HG03442 (cell line): ENCODE measurements at regions not wholly inside any gene's neighbourhood (a gene's known extent, or its start where the extent isn't known, plus 50 kb on each side); places are given as distances from the start of the nearest gene placed in this dataset.
"Not testable (repeated sequence)": the region's sequence is repeated elsewhere in the genome, so short reads cannot be mapped to it uniquely, and the experiment has no call there.

Experiments used
- ATAC-seq: cut with Tn5 transposase; IDR thresholded peaks from one replicate; pipeline ENCODE4 v1.9.1; 2021; ENCODE audit warnings: mild to moderate bottlenecking, moderate library complexity; ENCODE audit not compliant: unreplicated experiment

DNA sequence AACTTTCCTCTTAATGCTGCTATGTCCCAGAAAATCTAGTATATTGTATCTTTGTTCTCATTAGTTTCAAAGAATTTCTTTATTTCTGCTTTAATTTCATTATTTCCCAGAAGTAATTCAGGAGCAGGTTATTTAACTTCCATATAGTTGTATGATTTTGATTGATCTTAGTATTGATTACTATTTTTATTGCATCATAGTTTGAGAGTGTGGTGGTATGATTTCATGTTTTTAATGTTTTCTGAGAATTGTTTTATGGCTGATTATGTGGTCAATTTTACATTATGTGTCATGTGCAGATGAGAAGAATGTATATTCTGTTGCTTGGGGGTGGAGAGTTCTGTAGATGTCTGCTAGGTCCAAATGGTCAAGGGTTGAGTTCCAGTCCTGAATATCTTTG lies 425.6 kb upstream of the RORB start:
- no peak for ATAC-seq

DNA sequence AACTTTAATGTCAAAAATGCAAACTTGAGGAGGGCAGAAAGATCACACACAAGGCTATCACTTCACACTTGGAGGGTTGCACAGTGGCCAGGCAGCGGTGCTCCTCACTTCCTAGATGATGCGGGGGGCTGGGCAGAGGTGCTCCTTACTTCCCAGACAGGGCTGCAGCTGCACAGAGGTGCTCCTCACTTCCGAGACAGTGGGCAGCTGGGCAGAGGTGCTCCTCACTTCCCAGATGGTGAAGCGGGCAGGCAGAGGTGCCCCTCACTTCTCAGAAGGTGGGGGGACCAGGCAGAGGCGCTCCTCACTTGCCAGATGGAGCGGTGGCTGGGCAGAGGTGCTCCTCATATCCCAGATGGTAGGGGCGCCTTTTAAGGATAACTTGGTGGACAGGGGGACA lies 423.2 kb upstream of the RORB start:
- no peak for ATAC-seq

DNA sequence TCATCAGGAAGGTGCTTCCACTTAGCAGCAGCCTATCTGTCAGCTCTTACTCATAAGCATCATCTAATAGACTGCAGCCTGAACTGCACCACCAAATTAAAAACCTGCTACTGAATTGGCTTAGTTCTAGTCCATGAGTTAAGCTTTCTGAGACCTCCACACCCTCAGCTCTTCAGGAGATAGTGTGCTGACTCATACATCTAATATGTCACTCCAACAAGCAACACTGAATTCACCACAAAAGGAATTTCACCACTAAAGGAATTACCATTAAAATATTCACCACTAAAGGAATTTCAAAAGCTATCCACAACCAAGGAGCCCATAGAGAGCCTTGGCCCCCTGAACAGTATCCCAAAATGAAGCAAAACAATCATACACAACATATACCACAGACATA lies 418.5 kb upstream of the RORB start:
- ATAC-seq: no peak

DNA sequence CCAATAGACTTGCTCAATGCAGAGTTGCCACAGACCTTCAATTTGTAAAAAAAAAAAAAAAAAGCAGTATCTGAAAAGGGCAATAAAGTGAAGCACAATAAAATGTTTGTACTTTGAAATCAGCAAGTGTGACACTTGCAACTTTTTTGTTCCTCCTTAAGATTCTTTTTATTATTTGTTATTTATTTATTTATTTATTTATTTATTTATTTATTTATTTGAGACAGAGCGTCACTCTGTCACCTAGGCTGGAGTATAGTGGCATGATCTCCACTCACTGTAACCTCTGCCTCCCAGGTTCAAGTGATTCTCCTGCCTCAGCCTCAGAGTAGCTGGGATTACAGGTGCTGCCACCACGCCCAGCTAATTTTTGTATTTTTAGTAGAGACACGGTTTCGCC lies 416.5 kb upstream of the RORB start:
- not testable (repeated sequence) for ATAC-seq

DNA sequence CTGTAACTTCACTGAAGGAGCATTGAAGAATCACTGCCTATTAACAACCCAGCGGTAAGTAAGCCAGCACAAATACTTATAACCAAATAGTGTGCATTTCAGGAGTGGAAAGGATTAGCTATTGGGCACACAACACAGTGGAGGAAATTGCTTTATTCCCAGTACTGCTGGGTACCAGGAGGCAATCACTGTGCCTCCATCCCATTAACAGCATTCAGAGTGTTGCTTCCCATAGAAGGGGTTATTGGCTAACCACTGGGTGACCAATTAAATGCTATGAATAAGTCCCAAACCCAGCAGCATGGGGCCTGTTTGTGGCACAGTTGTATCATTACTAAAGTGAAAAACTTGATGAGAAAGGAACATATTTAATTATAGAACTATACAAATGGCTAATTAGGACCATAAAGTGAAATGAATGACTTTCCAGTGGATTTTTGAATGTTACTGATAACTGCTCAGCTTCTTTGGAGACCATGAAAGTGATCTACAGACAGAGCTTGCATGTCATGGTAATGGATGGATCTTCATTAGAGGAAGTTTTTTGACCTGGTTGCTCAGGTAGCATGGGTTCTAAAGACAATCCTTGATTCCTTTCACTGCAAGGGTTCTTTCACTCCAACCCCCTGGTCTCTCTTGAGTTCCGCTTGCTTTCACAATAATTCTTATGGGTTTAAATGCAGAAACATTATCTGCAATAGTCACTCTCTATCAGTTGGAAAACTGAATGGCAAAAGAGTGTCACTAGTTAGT lies 413.3 kb upstream of the RORB start:
- no peak for ATAC-seq

DNA sequence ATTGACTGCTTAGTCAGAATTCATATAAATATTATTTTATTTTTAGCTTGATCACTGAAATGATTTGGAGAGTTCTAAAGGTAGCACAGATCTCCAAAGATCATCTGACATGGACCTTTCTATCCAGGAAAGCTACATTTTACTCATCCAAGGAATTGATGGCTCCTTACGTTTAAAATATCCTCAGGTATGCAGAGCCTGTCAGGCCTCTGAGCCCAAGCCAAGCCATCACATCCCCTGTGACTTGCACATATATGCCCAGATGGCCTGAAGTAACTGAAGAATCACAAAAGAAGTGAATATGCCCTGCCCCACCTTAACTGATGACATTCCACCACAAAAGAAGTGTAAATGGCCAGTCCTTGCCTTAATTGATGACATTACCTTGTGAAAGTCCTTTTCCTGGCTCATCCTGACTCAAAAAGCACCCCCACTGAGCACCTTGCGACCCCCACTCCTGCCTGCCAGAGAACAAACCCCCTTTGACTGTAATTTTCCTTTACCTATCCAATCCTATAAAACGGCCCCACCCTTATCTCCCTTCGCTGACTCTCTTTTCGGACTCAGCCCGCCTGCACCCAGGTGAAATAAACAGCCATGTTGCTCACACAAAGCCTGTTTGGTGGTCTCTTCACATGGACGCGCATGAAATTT lies 411.6 kb upstream of the RORB start:
- not testable (repeated sequence) for ATAC-seq

DNA sequence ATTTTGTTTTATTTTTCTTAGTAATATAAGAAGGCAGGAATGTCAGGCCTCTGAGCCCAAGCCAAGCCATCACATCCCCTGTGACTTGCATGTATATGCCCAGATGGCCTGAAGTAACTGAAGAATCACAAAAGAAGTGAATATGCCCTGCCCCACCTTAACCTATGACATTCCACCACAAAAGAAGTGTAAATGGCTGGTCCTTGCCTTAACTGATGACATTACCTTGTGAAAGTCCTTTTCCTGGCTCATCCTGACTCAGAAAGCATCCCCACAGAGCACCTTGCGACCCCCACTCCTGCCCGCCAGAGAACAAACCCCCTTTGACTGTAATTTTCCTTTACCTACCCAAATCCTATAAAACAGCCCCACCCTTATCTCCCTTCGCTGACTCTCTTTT lies 406.2 kb upstream of the RORB start:
- ATAC-seq: not testable (repeated sequence)

DNA sequence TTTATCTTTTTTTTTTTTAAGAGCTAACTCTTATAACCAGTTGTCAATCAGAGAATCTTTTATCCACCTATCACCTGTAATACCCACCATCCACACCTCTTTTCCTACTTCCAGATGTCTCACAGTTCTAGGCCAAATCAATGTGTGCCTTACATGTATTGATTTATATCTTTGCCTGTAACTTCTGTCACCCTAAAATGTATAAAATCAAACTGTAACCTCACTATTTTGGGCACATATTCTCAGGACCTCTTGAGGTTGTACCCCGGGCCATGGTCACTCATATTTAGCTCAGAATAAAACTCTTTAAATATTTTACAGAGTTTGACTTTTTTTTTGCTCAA lies 404.7 kb upstream of the RORB start:
- ATAC-seq: no peak

DNA sequence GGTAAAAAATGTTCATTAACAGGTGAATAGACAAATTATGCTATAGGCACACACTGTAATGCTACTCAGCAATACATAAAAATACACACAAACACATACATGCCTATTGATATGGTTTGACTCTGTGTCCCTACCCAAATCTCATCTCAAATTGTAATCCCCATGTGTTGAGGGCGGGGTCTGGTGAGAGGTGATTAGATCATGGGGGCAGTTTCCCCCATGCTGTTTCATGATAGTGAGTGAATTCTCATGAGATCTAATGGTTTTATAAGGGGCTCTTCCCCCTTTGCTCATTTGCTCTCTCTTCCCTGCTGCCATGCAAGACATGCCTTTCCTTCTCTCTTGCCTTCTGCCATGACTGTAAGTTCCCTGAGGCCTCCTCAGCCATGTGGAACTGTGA lies 403.1 kb upstream of the RORB start:
- not testable (repeated sequence) for ATAC-seq

DNA sequence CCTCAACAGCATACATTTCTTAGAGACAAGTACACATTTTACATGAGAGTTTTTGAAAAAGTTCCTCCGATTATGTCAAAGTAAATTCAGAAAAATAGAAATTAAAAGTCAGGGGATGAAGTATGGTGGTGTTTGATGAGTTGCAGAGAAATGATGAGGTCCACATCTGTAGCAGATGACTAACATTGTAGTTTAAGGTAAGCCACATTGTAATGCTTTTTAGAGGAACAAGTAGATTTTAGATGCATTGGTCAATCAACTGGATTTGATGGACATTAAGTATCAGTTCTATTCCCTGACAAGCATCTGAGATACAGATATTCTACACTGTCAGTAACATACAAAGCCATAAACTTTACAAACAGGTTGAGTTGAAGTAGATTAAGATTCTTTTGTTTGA lies 402.4 kb upstream of the RORB start:
- no peak for ATAC-seq

DNA sequence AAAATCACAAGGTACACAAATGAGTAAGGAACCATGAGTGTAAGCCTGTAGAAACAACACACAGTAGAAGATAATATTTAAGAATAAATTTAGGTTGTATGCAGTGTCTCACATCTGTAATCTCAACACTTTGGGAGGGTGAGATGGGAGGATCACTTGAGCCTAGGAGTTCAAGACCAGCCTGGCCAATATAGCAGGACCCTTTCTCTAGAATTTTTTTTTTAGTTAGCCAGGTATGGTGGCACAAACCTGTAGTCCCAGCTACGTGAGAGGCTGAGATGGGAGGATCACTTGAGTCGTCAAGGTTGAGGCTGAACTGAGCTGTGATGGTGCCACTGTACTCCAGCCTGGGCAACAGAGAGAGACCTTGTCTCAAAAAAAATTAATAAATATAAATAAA lies 401.2 kb upstream of the RORB start:
- no peak for ATAC-seq

DNA sequence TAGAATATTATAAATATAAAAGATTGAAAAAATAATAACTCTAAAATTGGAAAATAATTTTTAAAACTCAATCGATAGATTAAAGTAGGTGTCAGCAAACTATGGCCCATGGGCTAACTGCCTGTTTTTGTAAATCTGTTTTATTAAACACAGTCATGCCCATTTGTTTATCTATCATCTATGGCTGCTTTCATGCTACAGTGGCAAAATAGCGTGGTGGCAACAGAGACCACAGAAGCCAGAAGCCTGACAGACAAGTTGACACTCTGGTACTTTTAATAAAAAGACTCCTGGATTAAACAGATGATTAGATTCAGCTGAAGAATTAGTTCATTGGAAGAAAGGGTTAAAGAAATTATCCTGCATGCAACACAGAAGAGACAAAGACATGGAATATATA lies 400.7 kb upstream of the RORB start:
- ATAC-seq: no peak

DNA sequence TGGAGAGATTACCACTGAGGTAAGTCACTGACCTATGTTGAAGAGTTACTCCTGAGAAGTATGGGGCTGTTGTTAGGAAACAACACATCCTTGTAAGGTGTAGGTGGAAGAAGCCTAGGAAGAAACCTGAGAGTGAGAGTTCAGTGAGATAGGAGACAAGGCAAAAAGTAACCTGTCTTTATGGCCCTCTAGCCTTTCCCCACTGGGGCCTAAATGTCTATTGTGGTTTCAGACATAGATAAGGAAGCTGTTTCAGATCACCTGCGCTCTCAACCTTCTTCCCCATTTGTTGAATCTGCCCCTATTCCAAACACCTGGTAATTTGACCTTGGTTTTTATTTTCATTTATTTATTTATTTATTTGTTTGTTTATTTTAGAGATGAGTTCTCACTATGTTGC lies 397.1 kb upstream of the RORB start:
- ATAC-seq: no peak

DNA sequence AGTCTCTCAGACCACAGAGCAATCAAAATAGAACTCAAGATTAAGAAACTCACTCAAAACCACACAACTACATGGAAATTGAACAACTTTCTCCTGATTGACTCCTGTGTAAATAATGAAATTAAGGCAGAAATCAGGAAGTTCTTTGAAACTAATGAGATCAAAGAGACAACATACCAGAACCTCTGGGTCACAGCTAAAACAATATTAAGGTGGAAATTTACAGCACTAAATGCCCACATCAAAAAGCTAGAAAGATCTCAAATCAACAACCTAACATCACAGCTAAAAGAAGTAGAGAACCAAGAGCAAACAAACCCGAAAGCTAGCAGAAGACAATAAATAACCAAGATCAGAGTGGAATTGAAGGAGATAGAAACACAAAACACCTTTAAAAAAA lies 395.0 kb upstream of the RORB start:
- ATAC-seq: not testable (repeated sequence)

DNA sequence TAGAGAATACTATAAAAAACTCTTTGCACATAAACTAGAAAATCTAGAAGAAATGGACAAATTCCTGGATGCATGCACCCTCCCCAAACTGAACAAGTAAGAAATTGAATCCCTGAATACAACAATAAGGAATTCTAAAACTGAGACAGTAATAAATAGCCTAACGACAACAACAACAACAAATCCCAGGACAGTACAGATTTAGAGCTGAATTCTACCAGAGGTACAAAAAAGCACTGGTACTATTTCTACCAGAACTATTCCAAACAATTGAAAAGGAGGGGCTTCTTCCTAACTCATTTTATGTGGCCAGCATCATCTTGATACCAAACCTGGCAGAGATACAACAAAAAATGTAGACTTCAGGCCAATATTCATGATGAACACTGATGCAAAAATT lies 394.4 kb upstream of the RORB start:
- no peak for ATAC-seq

DNA sequence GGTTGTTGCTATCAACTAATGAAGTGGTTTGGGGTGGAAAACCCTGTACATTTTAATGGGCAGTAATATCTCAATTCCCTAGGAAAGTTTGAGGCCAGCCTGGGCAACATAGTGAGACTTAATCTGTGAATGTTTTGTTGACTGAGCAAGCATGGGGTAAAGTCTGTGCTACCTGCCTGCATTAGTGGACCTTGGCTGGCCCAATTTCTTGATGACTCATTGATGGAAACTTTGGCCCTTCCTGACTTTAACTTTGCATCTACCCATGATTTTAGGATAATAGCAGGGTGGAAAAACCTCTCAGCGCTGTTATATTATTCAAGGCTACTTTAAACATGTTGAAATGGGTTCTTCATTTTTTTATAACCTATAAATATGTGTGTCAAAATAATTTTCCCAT lies 389.4 kb upstream of the RORB start:
- no peak for ATAC-seq

DNA sequence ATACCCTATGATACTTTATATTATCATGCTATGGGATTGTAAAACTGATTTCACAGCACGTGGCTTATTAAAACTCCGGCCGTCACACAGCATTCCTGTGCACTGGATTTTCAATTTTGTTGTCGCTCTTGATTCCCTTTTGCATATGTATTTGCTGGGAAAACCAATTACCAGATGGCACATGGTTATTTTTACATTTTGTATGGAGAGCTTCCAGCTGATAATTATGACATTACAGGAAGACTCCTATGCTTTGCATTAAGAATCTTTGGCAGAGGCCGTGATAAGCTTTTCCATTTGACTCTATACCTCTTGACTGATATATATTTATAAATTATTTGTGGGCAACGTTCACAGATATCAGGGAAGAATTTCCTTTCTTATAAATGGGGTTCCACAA lies 381.2 kb upstream of the RORB start:
- ATAC-seq: no peak

DNA sequence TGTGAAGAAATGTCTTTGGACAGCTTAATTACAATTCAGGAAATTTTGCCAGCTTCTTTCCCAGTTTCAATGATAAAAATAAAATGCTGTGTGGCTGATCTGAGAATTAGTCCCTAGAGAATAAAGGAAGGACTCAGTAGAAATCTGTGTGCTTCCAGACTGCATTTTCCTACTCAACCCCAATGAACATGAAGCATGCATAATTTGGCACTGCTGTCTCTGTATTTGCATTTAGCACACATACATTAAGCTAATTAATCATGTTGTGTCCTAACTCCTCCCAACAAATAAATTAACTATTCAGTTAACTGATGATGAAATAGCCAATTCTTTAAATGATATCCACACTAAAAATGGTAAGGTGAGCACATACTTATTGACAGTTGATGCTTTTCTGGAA lies 380.0 kb upstream of the RORB start:
- ATAC-seq: no peak

DNA sequence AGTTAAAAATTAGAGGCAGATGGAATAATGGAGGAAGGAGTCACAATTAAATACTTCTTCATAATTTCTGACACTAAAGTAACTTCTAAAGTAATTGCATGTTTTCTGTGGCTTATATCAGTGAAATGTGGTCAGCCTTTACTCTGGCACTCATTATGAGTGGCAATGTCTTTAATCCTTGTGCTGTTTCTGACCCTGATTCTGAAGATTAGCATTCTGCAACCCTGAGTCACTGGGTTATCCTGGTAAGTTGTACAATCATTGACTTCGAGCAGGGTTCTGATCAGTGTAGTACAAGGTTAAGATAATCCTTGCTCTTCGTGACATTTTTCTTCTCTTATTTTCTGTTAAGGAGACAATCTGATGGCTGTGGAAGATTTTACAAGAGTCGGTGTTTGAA lies 379.4 kb upstream of the RORB start:
- ATAC-seq: no peak

DNA sequence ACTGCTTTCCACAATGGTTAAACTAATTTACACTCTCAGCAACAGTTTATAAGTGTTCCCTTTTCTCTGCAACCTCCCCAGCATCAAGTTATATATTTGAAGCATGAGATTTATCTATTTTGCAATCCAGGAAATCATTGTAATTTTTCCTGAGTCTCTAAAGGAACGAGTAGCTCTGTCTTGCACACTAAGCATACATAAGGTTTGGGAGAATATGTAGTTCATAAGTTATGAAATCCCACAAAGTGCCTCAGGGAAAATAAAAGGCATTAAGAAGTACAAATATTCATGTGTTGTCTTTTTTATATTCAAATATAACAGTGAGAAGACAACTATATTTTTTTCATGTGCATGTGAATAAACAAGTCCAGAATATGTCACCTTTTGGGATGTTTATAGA lies 377.1 kb upstream of the RORB start:
- ATAC-seq: no peak

DNA sequence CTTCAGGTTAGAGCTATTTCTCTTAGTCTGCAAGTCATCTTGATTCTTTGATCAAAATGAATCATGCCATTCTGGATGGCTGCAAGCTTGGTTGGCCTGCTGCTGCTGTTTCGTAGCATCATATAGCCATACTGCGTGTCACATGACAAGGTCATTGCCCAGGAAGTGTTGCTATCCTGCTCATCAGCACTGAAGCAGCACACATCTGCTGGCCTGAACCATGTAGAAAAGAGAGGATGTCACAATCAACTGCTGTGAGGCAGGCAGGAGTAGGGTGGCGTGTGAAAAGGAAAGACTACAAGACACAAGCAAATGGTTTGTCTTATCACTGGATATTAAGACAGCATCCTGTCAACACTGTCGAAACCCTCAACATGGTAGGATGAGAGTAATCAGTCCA lies 376.7 kb upstream of the RORB start:
- no peak for ATAC-seq

DNA sequence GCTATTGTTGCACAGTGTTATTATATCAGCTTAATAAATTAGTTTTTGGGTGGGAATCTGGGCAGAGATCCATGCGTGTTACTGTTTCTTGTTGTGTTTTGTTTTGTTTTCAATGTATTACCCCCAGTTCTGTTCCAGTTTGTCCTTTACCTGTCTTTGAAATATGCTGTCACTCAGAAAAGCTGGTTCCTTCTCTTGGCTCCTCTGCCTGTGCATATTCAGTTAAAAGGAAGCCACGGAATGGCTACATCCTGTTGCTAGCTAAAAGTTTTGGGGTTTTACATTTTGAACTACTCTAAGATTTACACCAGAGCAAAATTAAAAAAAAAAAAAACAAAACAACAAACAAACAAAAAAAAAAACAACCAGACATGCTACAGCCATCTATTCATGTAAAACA lies 374.9 kb upstream of the RORB start:
- no peak for ATAC-seq

DNA sequence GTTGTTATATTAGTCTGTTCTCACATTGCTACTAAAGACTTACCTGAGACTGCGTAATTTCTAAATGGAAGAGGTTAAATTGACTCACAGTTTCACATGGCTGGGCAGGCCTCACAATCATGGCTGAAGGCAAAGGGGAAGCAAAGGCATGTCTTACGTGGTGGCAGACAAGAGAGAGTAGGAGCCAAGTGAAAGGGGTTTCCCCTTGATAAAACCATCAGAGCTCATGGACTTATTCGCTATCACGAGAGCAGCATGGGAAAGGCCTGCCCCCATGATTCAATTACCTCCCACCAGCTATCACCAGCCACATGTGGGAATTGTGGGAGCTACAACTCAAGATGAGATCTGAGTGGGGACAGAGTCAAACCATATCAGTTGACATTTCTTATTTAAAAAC lies 374.5 kb upstream of the RORB start:
- no peak for ATAC-seq
